ENCODE measurements at regions not wholly inside any gene's neighbourhood (a gene's known extent, or its start where the extent isn't known, plus 50 kb on each side); places are given as distances from the start of the nearest gene placed in this dataset.

GRCh38 chr17:36730857-36731490 lies 129.6 kb downstream of the MRM1 start:
- TF ChIP-seq CTCF (IDR thresholded peaks at IDR 0.05), result no peak
- TF ChIP-seq EZH2 (IDR thresholded peaks at IDR 0.05; ENCODE audit: borderline replicate concordance, insufficient read depth, low read depth, low read length, poor library complexity, severe bottlenecking), result no peak

All from B cell (primary cell).